H9 (cell line): ENCODE measurements at regions not wholly inside any gene's neighbourhood (a gene's known extent, or its start where the extent isn't known, plus 50 kb on each side); places are given as distances from the start of the nearest gene placed in this dataset.

ENCODE experiments used
- DNase-seq: peaks from one replicate; pipeline ENCODE4 v3.0.0-alpha.2; 2017
- H2AFZ ChIP-seq: one replicate; pipeline ENCODE4 v1.6.1; 2013; ENCODE audit warnings: mild to moderate bottlenecking, low read length, control low read depth, moderate library complexity
- H2AK5ac ChIP-seq: 2 replicates; pipeline ENCODE4 v1.6.1; 2013; ENCODE audit warnings: low read length, control low read depth, mixed read lengths; ENCODE audit not compliant: insufficient read length
- H2BK120ac ChIP-seq: one replicate; pipeline ENCODE4 v1.6.1; 2013; ENCODE audit warnings: low read depth, mild to moderate bottlenecking, low read length, control low read depth, inconsistent platforms; ENCODE audit not compliant: poor library complexity, severe bottlenecking
- H2BK12ac ChIP-seq: 2 replicates; pipeline ENCODE4 v1.6.1; 2013; ENCODE audit warnings: low read length, control low read depth, mixed read lengths, low read depth; ENCODE audit not compliant: insufficient read length
- H2BK15ac ChIP-seq: 2 replicates; pipeline ENCODE4 v1.6.1; 2013; ENCODE audit warnings: low read depth, low read length, control low read depth
- H2BK20ac ChIP-seq: one replicate; pipeline ENCODE4 v1.6.1; 2013; ENCODE audit warnings: low read depth, mild to moderate bottlenecking, low read length, control low read depth, inconsistent platforms; ENCODE audit not compliant: poor library complexity, severe bottlenecking
- H2BK5ac ChIP-seq: 2 replicates; pipeline ENCODE4 v1.6.1; 2013; ENCODE audit warnings: low read length, control low read depth, mixed read lengths; ENCODE audit not compliant: insufficient read length
- H3K14ac ChIP-seq: 2 replicates; pipeline ENCODE4 v1.6.1; 2013; ENCODE audit warnings: low read length, control low read depth; ENCODE audit not compliant: insufficient read depth
- H3K18ac ChIP-seq: 2 replicates; pipeline ENCODE4 v1.6.1; 2013; ENCODE audit warnings: low read depth, mild to moderate bottlenecking, mixed read lengths, low read length, control low read depth; ENCODE audit not compliant: insufficient read length
- H3K23ac ChIP-seq: 2 replicates; pipeline ENCODE4 v1.6.1; 2013; ENCODE audit warnings: low read length, control low read depth, mixed read lengths, low read depth; ENCODE audit not compliant: insufficient read length
- H3K23me2 ChIP-seq: 2 replicates; pipeline ENCODE4 v1.6.1; 2013; ENCODE audit warnings: low read depth, mild to moderate bottlenecking, mixed read lengths, low read length, control low read depth; ENCODE audit not compliant: insufficient read length, poor library complexity, severe bottlenecking
- H3K27ac ChIP-seq: 2 replicates; pipeline ENCODE4 v1.5.1; 2013; ENCODE audit warnings: low read length, control low read depth, mixed read lengths, low read depth; ENCODE audit not compliant: insufficient read length
- H3K27me3 ChIP-seq: 2 replicates; pipeline ENCODE4 v1.6.1; 2013; ENCODE audit warnings: low read length, control low read depth, inconsistent platforms; ENCODE audit not compliant: insufficient read depth
- H3K4ac ChIP-seq: 2 replicates; pipeline ENCODE4 v1.6.1; 2013; ENCODE audit warnings: low read depth, mild to moderate bottlenecking, control low read depth, inconsistent platforms, low read length, moderate library complexity
- H3K4me1 ChIP-seq: 2 replicates; pipeline ENCODE4 v1.6.1; 2013; ENCODE audit warnings: low read length, control low read depth, inconsistent platforms; ENCODE audit not compliant: insufficient read depth
- H3K4me2 ChIP-seq: 2 replicates; pipeline ENCODE4 v1.6.1; 2013; ENCODE audit warnings: low read length, control low read depth, mixed read lengths; ENCODE audit not compliant: insufficient read length, insufficient read depth
- H3K56ac ChIP-seq: 2 replicates; pipeline ENCODE4 v1.6.1; 2013; ENCODE audit warnings: low read depth, mild to moderate bottlenecking, mixed read lengths, low read length, control low read depth; ENCODE audit not compliant: insufficient read length
- H3K79me1 ChIP-seq: 2 replicates; pipeline ENCODE4 v1.6.1; 2013; ENCODE audit warnings: low read depth, mild to moderate bottlenecking, moderate library complexity, low read length, control low read depth, inconsistent platforms; ENCODE audit not compliant: insufficient read depth, poor library complexity, severe bottlenecking
- H3K79me2 ChIP-seq: 2 replicates; pipeline ENCODE4 v1.6.1; 2013; ENCODE audit warnings: low read length, control low read depth, inconsistent platforms; ENCODE audit not compliant: insufficient read depth
- H3K9ac ChIP-seq: 2 replicates; pipeline ENCODE4 v1.6.1; 2013; ENCODE audit warnings: low read length, control low read depth, mixed read lengths; ENCODE audit not compliant: insufficient read length; ENCODE audit errors: extremely low read depth
- H3K9me3 ChIP-seq: one replicate; pipeline ENCODE4 v1.6.1; 2013; ENCODE audit warnings: low read depth, low read length, inconsistent platforms; ENCODE audit not compliant: control insufficient read depth
- H3T11ph ChIP-seq: one replicate; pipeline ENCODE4 v1.6.1; 2013; ENCODE audit warnings: mild to moderate bottlenecking, low read length, control low read depth, inconsistent platforms
- H4K20me1 ChIP-seq: one replicate; pipeline ENCODE4 v1.6.1; 2013; ENCODE audit not compliant: control insufficient read depth, insufficient read length, insufficient read depth
- H4K5ac ChIP-seq: 2 replicates; pipeline ENCODE4 v1.6.1; 2013; ENCODE audit warnings: low read depth, mild to moderate bottlenecking, mixed read lengths, low read length, control low read depth; ENCODE audit not compliant: insufficient read length
- H4K8ac ChIP-seq: replicated peaks from 2 replicates; pipeline ENCODE4 v1.6.1; 2013; ENCODE audit warnings: low read length, control low read depth, mixed read lengths, low read depth; ENCODE audit not compliant: insufficient read length
- H4K91ac ChIP-seq: 2 replicates; pipeline ENCODE4 v1.6.1; 2013; ENCODE audit warnings: low read depth, mild to moderate bottlenecking, moderate library complexity, mixed read lengths, low read length, control low read depth; ENCODE audit not compliant: insufficient read length
- H3K27ac Mint-ChIP-seq, 3 experiments: 2 replicates in 2 of 3; 3 replicates in 1 of 3; pipeline ENCODE4 v1.8.0; 2020 to 2021; ENCODE audit warnings: mixed read lengths in 3 of 3, mild to moderate bottlenecking in 1 of 3, moderate library complexity in 1 of 3
- H3K27me3 Mint-ChIP-seq: 2 replicates; pipeline ENCODE4 v1.8.0; 2021; ENCODE audit warnings: low read depth, mild to moderate bottlenecking, moderate library complexity, mixed read lengths
- H3K36me3 Mint-ChIP-seq, 3 experiments: 2 replicates in 2 of 3; 3 replicates in 1 of 3; pipeline ENCODE4 v1.8.0; 2020 to 2021; ENCODE audit warnings: low read depth in 3 of 3, mixed read lengths in 3 of 3; ENCODE audit not compliant: insufficient read depth in 1 of 3
- H3K4me1 Mint-ChIP-seq, 2 experiments: 2 replicates each; pipeline ENCODE4 v1.8.0; 2020; ENCODE audit warnings: mixed read lengths in 2 of 2
- H3K4me3 Mint-ChIP-seq, 2 experiments: 2 replicates in 1 of 2; 3 replicates in 1 of 2; pipeline ENCODE4 v1.8.0; 2020 to 2021; ENCODE audit warnings: mild to moderate bottlenecking in 2 of 2, mixed read lengths in 2 of 2, moderate library complexity in 1 of 2
- H3K9me3 Mint-ChIP-seq, 2 experiments: 2 replicates in 1 of 2; 3 replicates in 1 of 2; pipeline ENCODE4 v1.8.0; 2020; ENCODE audit warnings: mild to moderate bottlenecking in 2 of 2, mixed read lengths in 2 of 2, moderate library complexity in 1 of 2
- CTCF ChIP-seq: fragments of 200-600 bp; sonication (generic); conservative IDR thresholded peaks from 3 replicates; pipeline ENCODE4 v1.8.0; 2021; ENCODE audit warnings: antibody characterized with exemption, mild to moderate bottlenecking
- WGBS: extraction: QIAGEN DNeasy Blood & Tissue Kit; methylation state at CpG from one replicate; pipeline ENCODE4 v1.1.7; 2013; ENCODE audit warnings: missing lambda C conversion rate, low lambda C conversion rate, mixed read lengths; ENCODE audit not compliant: insufficient read length; ENCODE audit errors: extremely low coverage; 5-methylcytosine and 5-hydroxymethylcytosine counted together

GRCh38 chr2:4412637-4413187 is 709.3 kb downstream of the DCDC2C start:
- H3K14ac ChIP-seq = no peak overlapping the region; the same call in 1 of the 2 replicates
- no CpG with 5 or more reads among the region's 9 CpGs for WGBS
- no peaks in the 10 kb centered on the region for H4K20me1 ChIP-seq
- H3K36me3 Mint-ChIP-seq = peaks cover 0 to 13% (median 0%) of the 10 kb centered on the region in 3 experiments; a peak in 4 of 7 replicates
- H3K9me3 Mint-ChIP-seq = peaks cover 0 to 7% of the 10 kb centered on the region in 2 experiments
- H3K23ac ChIP-seq = no peak overlapping the region
- H3K79me2 ChIP-seq = no peaks in the 10 kb centered on the region
- no peak for DNase-seq
- H3K27ac ChIP-seq = no peak overlapping the region
- H3K23me2 ChIP-seq = no peaks in the 10 kb centered on the region
- H4K8ac ChIP-seq = no peak overlapping the region
- no peaks in the 10 kb centered on the region for H3K27me3 ChIP-seq
- no peak overlapping the region for H3K18ac ChIP-seq
- H3K9ac ChIP-seq = no peak overlapping the region
- H3K27me3 Mint-ChIP-seq = no peaks in the 10 kb centered on the region
- H3K56ac ChIP-seq = no peak overlapping the region
- H2AK5ac ChIP-seq = no peak overlapping the region
- H3K4me3 Mint-ChIP-seq = no peak overlapping the region
- H4K5ac ChIP-seq = no peak overlapping the region
- TF ChIP-seq CTCF = no peak
- H4K91ac ChIP-seq = no peak overlapping the region
- no peak overlapping the region for H2BK20ac ChIP-seq
- H2BK12ac ChIP-seq = no peak overlapping the region
- H3T11ph ChIP-seq = no peak overlapping the region
- H3K9me3 ChIP-seq = no peaks in the 10 kb centered on the region
- no peaks in the 10 kb centered on the region for H3K79me1 ChIP-seq
- no peak overlapping the region for H2BK120ac ChIP-seq
- H3K4me2 ChIP-seq = no peak overlapping the region
- no peak overlapping the region for H2BK5ac ChIP-seq
- no peaks in the 10 kb centered on the region for H3K4me1 ChIP-seq
- no peak overlapping the region for H2BK15ac ChIP-seq
- peaks cover 0 to 2% of the 10 kb centered on the region in 2 experiments; a peak in 1 of 4 replicates for H3K4me1 Mint-ChIP-seq
- H3K27ac Mint-ChIP-seq = peak overlapping the region in 1 of 3 experiments; percentile 75; a peak in 2 of 7 replicates
- no peak overlapping the region for H2AFZ ChIP-seq
- H3K4ac ChIP-seq = no peak overlapping the region
